OCI-LY3 (cell line): ENCODE measurements at regions not wholly inside any gene's neighbourhood (a gene's known extent, or its start where the extent isn't known, plus 50 kb on each side); places are given as distances from the start of the nearest gene placed in this dataset.

Source experiments
- CTCF ChIP-seq: fragments of 200-600, 300-600 bp; sonication (generic); IDR thresholded peaks from 2 replicates; pipeline ENCODE4 v1.5.1; 2014; ENCODE audit warnings: antibody characterized with exemption, low read length, low read depth
- EZH2phosphoT487 ChIP-seq: fragments of 200-600 bp; shearing (Covaris generic); IDR thresholded peaks from 2 replicates; pipeline ENCODE4 v1.6.1; 2018; ENCODE audit warnings: antibody characterized with exemption, mixed run types, low read depth

DNA sequence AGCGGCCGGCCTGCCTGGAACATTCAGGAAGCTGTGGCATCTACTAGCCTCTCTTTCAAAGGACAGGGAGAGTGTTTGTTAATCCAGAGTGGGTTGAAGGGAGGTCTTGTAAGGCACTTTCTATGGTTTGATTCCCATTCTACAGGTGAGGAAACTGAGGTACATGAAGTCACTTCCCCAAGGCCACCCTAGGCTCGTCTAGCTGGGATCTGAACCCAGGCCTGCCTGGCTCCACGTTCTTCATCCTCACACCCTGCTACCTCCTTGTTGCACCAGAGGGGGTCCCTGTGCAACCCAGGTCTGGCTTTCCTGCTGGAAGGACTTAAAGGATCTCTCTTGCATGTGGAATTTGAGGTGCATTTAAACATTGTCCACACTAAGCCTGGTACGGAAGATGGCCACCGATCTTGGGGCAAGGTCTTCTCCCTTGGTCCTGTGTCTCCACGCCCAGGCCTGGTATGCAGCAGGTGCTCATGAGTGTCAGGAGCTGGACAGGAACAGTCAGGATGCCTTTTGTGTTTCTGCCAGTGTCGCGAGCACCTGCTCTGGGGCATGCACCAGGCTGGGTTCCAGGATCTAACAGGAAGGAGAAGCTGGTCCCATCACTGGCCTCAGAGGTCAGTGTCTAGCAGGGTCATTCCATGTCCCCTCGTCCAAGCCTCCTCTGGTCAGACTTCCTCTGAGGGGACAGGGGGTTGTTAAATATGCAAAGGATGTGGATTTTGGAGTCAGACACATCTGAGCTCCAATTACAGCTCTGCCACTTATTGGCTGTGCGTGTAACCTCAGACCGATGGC is 103.2 kb upstream of the RUNX3 start:
- TF ChIP-seq CTCF = no peak
- no peak for TF ChIP-seq EZH2phosphoT487
